ENCODE measurements at regions not wholly inside any gene's neighbourhood (a gene's known extent, or its start where the extent isn't known, plus 50 kb on each side); places are given as distances from the start of the nearest gene placed in this dataset.

DNA sequence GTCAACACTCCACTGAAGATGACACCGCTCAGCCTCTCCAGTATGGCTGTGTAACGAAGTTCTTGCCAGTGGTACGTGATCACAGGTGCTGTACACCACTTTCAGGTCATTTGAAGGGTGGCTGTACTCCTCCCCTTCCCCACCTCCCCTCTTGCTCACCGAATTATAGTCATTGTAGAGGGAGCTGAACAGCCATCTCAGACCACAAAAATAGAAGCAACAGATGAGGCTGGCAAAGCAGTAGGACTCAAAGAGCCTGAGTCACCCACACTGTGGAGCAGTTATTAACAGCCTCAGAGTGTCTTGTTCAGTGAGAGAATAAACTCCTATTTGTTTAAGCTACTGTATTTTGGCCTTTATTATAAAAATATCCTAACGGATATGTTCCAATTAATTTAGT is 192.5 kb upstream of the MCHR2 start:
- H3K9ac ChIP-seq (ENCODE audit: low read length): no peak overlapping the region
- H3K9me3 ChIP-seq (ENCODE audit: control insufficient read depth, low read length): no peaks in the 10 kb centered on the region
- no peaks in the 10 kb centered on the region for H3K36me3 ChIP-seq (ENCODE audit: control insufficient read depth, insufficient read depth, low read length)
- no peak overlapping the region for H3K4me3 ChIP-seq (ENCODE audit: low read length)
- no peaks in the 10 kb centered on the region for H3K27me3 ChIP-seq (ENCODE audit: control insufficient read depth, insufficient read depth, low read length)
- no peaks in the 10 kb centered on the region for H3K4me1 ChIP-seq (ENCODE audit: control insufficient read depth, insufficient read depth, low read length)

GRCh38 chr6:100185615-100186014 is 191.6 kb upstream of the MCHR2 start:
- Histone ChIP-seq H3K4me3 (ENCODE audit: low read length) (no peak overlapping the region), H3K36me3 (ENCODE audit: control insufficient read depth, insufficient read depth, low read length) (no peaks in the 10 kb centered on the region), H3K9me3 (ENCODE audit: control insufficient read depth, low read length) (no peaks in the 10 kb centered on the region), H3K27me3 (ENCODE audit: control insufficient read depth, insufficient read depth, low read length) (no peaks in the 10 kb centered on the region), H3K4me1 (ENCODE audit: control insufficient read depth, insufficient read depth, low read length) (no peaks in the 10 kb centered on the region), H3K9ac (ENCODE audit: low read length) (no peak overlapping the region)

- no peak overlapping the region for H3K9ac ChIP-seq (ENCODE audit: low read length)
- H3K9me3 ChIP-seq (ENCODE audit: control insufficient read depth, low read length): no peaks in the 10 kb centered on the region
- H3K4me1 ChIP-seq (ENCODE audit: control insufficient read depth, insufficient read depth, low read length): no peaks in the 10 kb centered on the region
- H3K4me3 ChIP-seq (ENCODE audit: low read length): no peak overlapping the region
- H3K27me3 ChIP-seq (ENCODE audit: control insufficient read depth, insufficient read depth, low read length): no peaks in the 10 kb centered on the region
- H3K36me3 ChIP-seq (ENCODE audit: control insufficient read depth, insufficient read depth, low read length): no peaks in the 10 kb centered on the region
Observed at GRCh38 chr6:100184473-100184872, 190.4 kb upstream of the MCHR2 start.

- H3K27me3 ChIP-seq (ENCODE audit: control insufficient read depth, insufficient read depth, low read length): no peaks in the 10 kb centered on the region
- H3K9me3 ChIP-seq (ENCODE audit: control insufficient read depth, low read length): no peaks in the 10 kb centered on the region
- no peak overlapping the region for H3K9ac ChIP-seq (ENCODE audit: low read length)
- no peaks in the 10 kb centered on the region for H3K4me1 ChIP-seq (ENCODE audit: control insufficient read depth, insufficient read depth, low read length)
- H3K36me3 ChIP-seq (ENCODE audit: control insufficient read depth, insufficient read depth, low read length): no peaks in the 10 kb centered on the region
- H3K4me3 ChIP-seq (ENCODE audit: low read length): no peak overlapping the region
Observed at GRCh38 chr6:100182313-100182712, 188.3 kb upstream of the MCHR2 start.

- Histone ChIP-seq H3K36me3 (ENCODE audit: control insufficient read depth, insufficient read depth, low read length) (no peaks in the 10 kb centered on the region), H3K9me3 (ENCODE audit: control insufficient read depth, low read length) (no peaks in the 10 kb centered on the region), H3K4me1 (ENCODE audit: control insufficient read depth, insufficient read depth, low read length) (no peaks in the 10 kb centered on the region)
Observed at GRCh38 chr6:100181309-100181708, 187.3 kb upstream of the MCHR2 start.

GRCh38 chr6:100179576-100179975 is 185.6 kb upstream of the MCHR2 start:
- no peaks in the 10 kb centered on the region for H3K36me3 ChIP-seq (ENCODE audit: control insufficient read depth, insufficient read depth, low read length)
- H3K4me3 ChIP-seq (ENCODE audit: low read length): no peak overlapping the region
- H3K9me3 ChIP-seq (ENCODE audit: control insufficient read depth, low read length): no peaks in the 10 kb centered on the region
- H3K9ac ChIP-seq (ENCODE audit: low read length): no peak overlapping the region
- peaks cover 4% of the 10 kb centered on the region for H3K4me1 ChIP-seq (ENCODE audit: control insufficient read depth, insufficient read depth, low read length)
- no peaks in the 10 kb centered on the region for H3K27me3 ChIP-seq (ENCODE audit: control insufficient read depth, insufficient read depth, low read length)

More at GRCh38 chr6:100181309-100181708, 187.3 kb upstream of the MCHR2 start:
- Histone ChIP-seq H3K4me3 (ENCODE audit: low read length) (no peak overlapping the region), H3K27me3 (ENCODE audit: control insufficient read depth, insufficient read depth, low read length) (no peaks in the 10 kb centered on the region), H3K9ac (ENCODE audit: low read length) (no peak overlapping the region)

DNA sequence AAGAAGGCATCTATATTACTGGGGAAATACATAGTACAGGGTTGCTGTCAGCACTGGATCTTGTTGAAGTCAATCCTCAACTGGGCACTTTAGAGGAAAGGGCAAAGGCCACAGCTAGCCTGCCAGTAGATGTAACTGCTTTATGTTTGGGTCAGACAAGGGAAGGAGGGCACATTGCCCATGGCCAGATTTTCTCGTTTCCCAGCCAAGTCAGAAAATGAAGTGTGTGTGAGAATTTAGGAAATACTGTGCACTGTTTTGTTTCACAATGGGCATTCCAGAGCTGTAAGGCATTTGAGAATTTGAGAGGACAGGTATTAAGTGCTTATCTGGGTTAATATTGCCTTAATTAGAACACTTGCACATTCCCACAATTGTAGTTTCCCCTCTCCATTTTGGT is 183.9 kb upstream of the MCHR2 start:
- H3K9ac ChIP-seq (ENCODE audit: low read length): no peak overlapping the region
- no peaks in the 10 kb centered on the region for H3K27me3 ChIP-seq (ENCODE audit: control insufficient read depth, insufficient read depth, low read length)
- H3K9me3 ChIP-seq (ENCODE audit: control insufficient read depth, low read length): no peaks in the 10 kb centered on the region
- no peaks in the 10 kb centered on the region for H3K36me3 ChIP-seq (ENCODE audit: control insufficient read depth, insufficient read depth, low read length)
- H3K4me3 ChIP-seq (ENCODE audit: low read length): no peak overlapping the region
- H3K4me1 ChIP-seq (ENCODE audit: control insufficient read depth, insufficient read depth, low read length): peaks cover 4% of the 10 kb centered on the region

GRCh38 chr6:100176951-100177710 is 183.1 kb upstream of the MCHR2 start:
- Histone ChIP-seq H3K9me3 (ENCODE audit: control insufficient read depth, low read length) (no peaks in the 10 kb centered on the region), H3K36me3 (ENCODE audit: control insufficient read depth, insufficient read depth, low read length) (no peaks in the 10 kb centered on the region), H3K27me3 (ENCODE audit: control insufficient read depth, insufficient read depth, low read length) (no peaks in the 10 kb centered on the region), H3K4me3 (ENCODE audit: low read length) (no peak overlapping the region), H3K9ac (ENCODE audit: low read length) (no peak overlapping the region), H3K4me1 (ENCODE audit: control insufficient read depth, insufficient read depth, low read length) (peaks cover 4% of the 10 kb centered on the region)

- no peaks in the 10 kb centered on the region for H3K9me3 ChIP-seq (ENCODE audit: control insufficient read depth, low read length)
- H3K27me3 ChIP-seq (ENCODE audit: control insufficient read depth, insufficient read depth, low read length): no peaks in the 10 kb centered on the region
- no peaks in the 10 kb centered on the region for H3K36me3 ChIP-seq (ENCODE audit: control insufficient read depth, insufficient read depth, low read length)
- no peak overlapping the region for H3K4me3 ChIP-seq (ENCODE audit: low read length)
- H3K4me1 ChIP-seq (ENCODE audit: control insufficient read depth, insufficient read depth, low read length): peaks cover 4% of the 10 kb centered on the region
- H3K9ac ChIP-seq (ENCODE audit: low read length): no peak overlapping the region
Observed at GRCh38 chr6:100176311-100176950, 182.4 kb upstream of the MCHR2 start.

DNA sequence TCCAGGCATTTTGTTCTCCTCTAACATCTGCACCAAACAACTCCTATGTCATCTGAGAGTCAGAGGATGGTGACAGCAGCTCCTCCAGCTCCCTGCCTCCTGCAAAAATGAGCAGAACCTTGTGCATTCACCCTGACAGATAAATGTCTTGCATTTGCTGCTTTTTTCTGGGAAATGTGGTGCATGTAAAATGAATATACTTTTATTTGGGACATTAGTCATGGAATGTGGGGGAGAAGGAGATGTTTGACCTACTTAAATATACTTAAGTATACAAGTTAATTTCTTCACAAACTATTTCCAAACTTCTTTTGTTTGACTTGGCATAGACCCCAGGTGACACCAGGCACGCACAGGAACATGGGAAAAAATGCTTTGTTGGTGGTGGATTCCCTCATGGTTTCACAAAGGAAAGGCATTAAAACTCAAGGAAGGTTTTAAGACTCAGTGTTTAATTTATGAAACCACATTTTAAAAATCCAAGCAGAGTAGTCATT is 181.8 kb upstream of the MCHR2 start:
- H3K9me3 ChIP-seq (ENCODE audit: control insufficient read depth, low read length): no peaks in the 10 kb centered on the region
- no peaks in the 10 kb centered on the region for H3K36me3 ChIP-seq (ENCODE audit: control insufficient read depth, insufficient read depth, low read length)
- peaks cover 4% of the 10 kb centered on the region for H3K4me1 ChIP-seq (ENCODE audit: control insufficient read depth, insufficient read depth, low read length)
- H3K9ac ChIP-seq (ENCODE audit: low read length): no peak overlapping the region
- H3K4me3 ChIP-seq (ENCODE audit: low read length): no peak overlapping the region
- no peaks in the 10 kb centered on the region for H3K27me3 ChIP-seq (ENCODE audit: control insufficient read depth, insufficient read depth, low read length)

DNA sequence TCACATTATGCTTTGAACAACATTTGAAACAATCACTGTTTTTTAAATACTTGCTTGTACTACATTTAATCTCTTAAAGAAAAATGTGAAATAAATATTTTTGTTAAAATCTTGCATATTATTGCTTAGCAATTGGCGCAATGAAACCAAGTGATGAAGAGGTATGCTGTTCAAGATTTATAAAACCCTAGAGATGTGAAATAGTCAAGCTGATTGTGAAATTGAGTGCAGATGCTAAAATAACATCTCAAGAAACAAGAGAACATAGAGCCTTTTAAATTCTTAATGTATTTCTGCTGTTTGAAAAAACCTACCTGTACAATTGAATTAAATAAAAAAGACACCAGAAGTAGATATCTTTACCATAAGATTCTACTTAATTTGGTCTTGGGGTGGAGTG is 179.2 kb upstream of the MCHR2 start:
- no peaks in the 10 kb centered on the region for H3K9me3 ChIP-seq (ENCODE audit: control insufficient read depth, low read length)
- no peaks in the 10 kb centered on the region for H3K27me3 ChIP-seq (ENCODE audit: control insufficient read depth, insufficient read depth, low read length)
- H3K4me3 ChIP-seq (ENCODE audit: low read length): no peak overlapping the region
- H3K4me1 ChIP-seq (ENCODE audit: control insufficient read depth, insufficient read depth, low read length): peaks cover 4% of the 10 kb centered on the region
- no peaks in the 10 kb centered on the region for H3K36me3 ChIP-seq (ENCODE audit: control insufficient read depth, insufficient read depth, low read length)
- no peak overlapping the region for H3K9ac ChIP-seq (ENCODE audit: low read length)

GRCh38 chr6:100172322-100172713 is 178.3 kb upstream of the MCHR2 start:
- Histone ChIP-seq H3K27me3 (ENCODE audit: control insufficient read depth, insufficient read depth, low read length) (no peaks in the 10 kb centered on the region), H3K4me3 (ENCODE audit: low read length) (no peak overlapping the region), H3K9ac (ENCODE audit: low read length) (no peak overlapping the region), H3K9me3 (ENCODE audit: control insufficient read depth, low read length) (no peaks in the 10 kb centered on the region), H3K36me3 (ENCODE audit: control insufficient read depth, insufficient read depth, low read length) (no peaks in the 10 kb centered on the region), H3K4me1 (ENCODE audit: control insufficient read depth, insufficient read depth, low read length) (peaks cover 4% of the 10 kb centered on the region)

All from mucosa of stomach (tissue), 1 donor.